Upper lobe of right lung (tissue), 1 donor: ENCODE measurements at regions not wholly inside any gene's neighbourhood (a gene's known extent, or its start where the extent isn't known, plus 50 kb on each side); places are given as distances from the start of the nearest gene placed in this dataset.

Source experiments
- ATAC-seq: fragments of 200-7000 bp; cut with Tn5 transposase; one replicate; pipeline ENCODE4 v1.9.1; 2020; ENCODE audit warnings: mild to moderate bottlenecking, moderate library complexity
- DNase-seq: peaks from one replicate; pipeline ENCODE4 v3.0.0-alpha.2; 2020
- H3K27ac ChIP-seq: fragments of 200-600 bp; one replicate; pipeline ENCODE4 v1.8.0; 2022
- H3K27me3 ChIP-seq: fragments of 200-600 bp; one replicate; pipeline ENCODE4 v1.8.0; 2022; ENCODE audit warnings: mild to moderate bottlenecking
- H3K36me3 ChIP-seq: fragments of 200-600 bp; one replicate; pipeline ENCODE4 v1.8.0; 2022
- H3K4me1 ChIP-seq: fragments of 200-600 bp; one replicate; pipeline ENCODE4 v1.8.0; 2022
- H3K4me3 ChIP-seq: fragments of 200-600 bp; one replicate; pipeline ENCODE4 v1.8.0; 2022; ENCODE audit warnings: mild to moderate bottlenecking
- H3K9me3 ChIP-seq: fragments of 200-600 bp; one replicate; pipeline ENCODE4 v1.8.0; 2022
- CTCF ChIP-seq: fragments of 200-600 bp; IDR thresholded peaks from one replicate; pipeline ENCODE4 v1.8.0; 2022; ENCODE audit warnings: antibody characterized with exemption
- intact Hi-C: fragments of 100-400 bp; cut with DNase I; formaldehyde crosslinking; loops from one replicate; pipeline ENCODE4 v1.11.0; 2022
- donor health status: DM: no; HTN: yes; CAD: no; lungs with severe emphysema.

DNA sequence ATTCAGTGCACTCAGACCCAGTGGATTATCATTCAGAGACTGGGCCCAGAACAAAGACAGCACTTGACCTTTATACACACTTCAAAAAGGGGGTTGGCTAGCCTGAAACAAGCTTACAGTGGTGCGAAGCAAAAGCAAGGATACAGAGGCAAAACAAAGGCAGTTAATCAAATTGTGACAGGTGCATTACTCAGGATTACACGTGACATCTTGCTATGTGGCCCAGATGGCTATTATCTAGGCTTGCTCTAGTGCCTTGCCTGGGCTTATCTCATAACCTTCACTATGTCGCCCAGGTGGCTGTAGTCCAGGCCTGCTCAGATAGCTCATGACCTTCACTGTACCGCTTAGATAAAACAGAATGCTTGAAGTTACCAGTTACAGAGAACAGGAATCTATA lies 1092.1 kb upstream of the PRKX start:
- H3K9me3 ChIP-seq = no peaks in the 10 kb centered on the region
- H3K27ac ChIP-seq = no peak overlapping the region
- H3K36me3 ChIP-seq = no peaks in the 10 kb centered on the region
- intact Hi-C loops = no loop called here
- no peaks in the 10 kb centered on the region for H3K27me3 ChIP-seq
- DNase-seq = no peak
- no peak overlapping the region for H3K4me3 ChIP-seq
- ATAC-seq = no peak
- TF ChIP-seq CTCF = no peak
- no peaks in the 10 kb centered on the region for H3K4me1 ChIP-seq

DNA sequence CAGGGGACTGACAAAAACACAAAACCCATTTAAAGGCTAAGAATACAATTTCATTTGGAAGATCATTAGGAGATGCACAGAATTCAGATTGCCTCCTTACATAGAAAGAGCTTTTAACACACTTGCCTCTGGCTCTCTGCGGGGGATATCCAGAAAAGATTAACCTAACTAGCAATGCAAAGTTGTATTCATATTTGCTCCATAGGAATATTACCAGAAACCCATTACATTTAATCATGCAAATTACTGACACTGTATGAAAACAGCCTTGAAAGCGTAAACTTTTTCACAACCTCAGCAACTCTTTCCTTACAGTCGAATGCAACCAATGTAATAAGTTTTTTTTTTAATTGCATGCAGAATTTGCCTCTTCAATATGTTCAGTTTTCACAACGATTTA lies 1087.3 kb upstream of the PRKX start:
- TF ChIP-seq CTCF = no peak
- no peak for DNase-seq
- Histone ChIP-seq H3K9me3 (no peaks in the 10 kb centered on the region), H3K4me1 (no peaks in the 10 kb centered on the region), H3K27ac (no peak overlapping the region), H3K27me3 (no peaks in the 10 kb centered on the region), H3K36me3 (no peaks in the 10 kb centered on the region), H3K4me3 (no peak overlapping the region)
- intact Hi-C loops = no loop called here
- no peak for ATAC-seq

DNA sequence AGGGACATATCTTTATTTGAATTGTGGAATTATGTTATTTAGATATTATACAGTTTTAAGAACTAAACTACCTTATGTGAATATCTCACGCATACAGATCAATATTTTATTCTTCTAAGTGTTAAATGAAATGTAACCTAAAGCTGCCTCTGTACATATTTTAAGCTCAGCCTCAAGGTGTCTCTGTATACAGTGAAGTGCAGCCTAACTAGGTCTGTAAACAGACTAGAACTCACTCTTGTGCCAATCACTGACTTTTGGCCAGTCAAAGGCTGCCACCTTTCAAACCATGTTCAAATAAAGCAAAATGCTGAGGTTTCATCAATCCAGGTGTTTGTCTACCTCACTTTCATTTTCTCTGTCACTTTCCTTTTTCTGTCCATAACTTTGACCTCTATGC lies 1074.5 kb upstream of the PRKX start:
- H3K36me3 ChIP-seq = no peaks in the 10 kb centered on the region
- H3K9me3 ChIP-seq = no peaks in the 10 kb centered on the region
- H3K4me1 ChIP-seq = no peaks in the 10 kb centered on the region
- DNase-seq = no peak
- ATAC-seq = no peak
- no peaks in the 10 kb centered on the region for H3K27me3 ChIP-seq
- intact Hi-C loops = no loop called here
- H3K27ac ChIP-seq = no peak overlapping the region
- no peak for TF ChIP-seq CTCF
- H3K4me3 ChIP-seq = no peak overlapping the region

- no peak for ATAC-seq
- H3K27me3 ChIP-seq = no peaks in the 10 kb centered on the region
- TF ChIP-seq CTCF = no peak
These were observed 1051.4 kb upstream of the PRKX start for GRCh38 chrX:4764888-4765287.

DNA sequence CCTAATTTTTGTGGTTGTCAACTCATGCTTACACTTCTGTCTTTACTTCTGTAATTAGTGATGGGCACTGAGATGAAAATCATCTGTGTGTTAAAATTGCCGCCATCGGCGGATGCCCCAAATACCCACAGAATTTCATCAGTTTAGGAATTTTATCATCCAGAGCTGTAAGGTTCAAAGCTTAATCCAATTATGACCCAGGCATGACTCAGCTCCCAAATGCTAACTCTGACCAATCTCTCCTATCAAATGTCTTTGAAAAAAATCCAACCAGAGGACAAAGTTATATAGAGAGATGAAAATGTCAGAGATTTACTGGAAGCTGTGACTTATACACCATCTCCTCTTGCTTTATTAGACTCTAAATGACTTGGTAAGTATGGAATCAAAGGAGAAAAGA lies 1048.7 kb upstream of the PRKX start:
- Histone ChIP-seq H3K4me1 (no peaks in the 10 kb centered on the region), H3K36me3 (no peaks in the 10 kb centered on the region), H3K27ac (no peak overlapping the region), H3K27me3 (no peaks in the 10 kb centered on the region), H3K4me3 (no peak overlapping the region), H3K9me3 (no peaks in the 10 kb centered on the region)
- intact Hi-C loops = no loop called here
- no peak for DNase-seq
- no peak for TF ChIP-seq CTCF
- no peak for ATAC-seq

More at GRCh38 chrX:4764888-4765287, 1051.4 kb upstream of the PRKX start:
- no peak for DNase-seq
- Histone ChIP-seq H3K4me1 (no peaks in the 10 kb centered on the region), H3K36me3 (no peaks in the 10 kb centered on the region), H3K9me3 (no peaks in the 10 kb centered on the region), H3K27ac (no peak overlapping the region), H3K4me3 (no peak overlapping the region)
- intact Hi-C loops = no loop called here

- Histone ChIP-seq H3K4me3 (no peak overlapping the region), H3K4me1 (no peaks in the 10 kb centered on the region), H3K36me3 (no peaks in the 10 kb centered on the region), H3K9me3 (no peaks in the 10 kb centered on the region), H3K27ac (no peak overlapping the region), H3K27me3 (no peaks in the 10 kb centered on the region)
- DNase-seq (no peak), ATAC-seq (no peak)
- no peak for TF ChIP-seq CTCF
- intact Hi-C loops = no loop called here
These were observed 1041.6 kb upstream of the PRKX start for GRCh38 chrX:4754878-4755604.
